CD14-positive monocyte (primary cell): ENCODE measurements at regions not wholly inside any gene's neighbourhood (a gene's known extent, or its start where the extent isn't known, plus 50 kb on each side); places are given as distances from the start of the nearest gene placed in this dataset.
A peak's percentile ranks its signal among the peaks of the same experiment; 100 is the strongest.

Experiments
- DNase-seq, 3 donors: peaks; one replicate each; pipeline ENCODE4 v3.0.0-alpha.2; 2011 to 2022
- H2AFZ ChIP-seq: 2 replicates; pipeline ENCODE4 v1.6.0; 2012; ENCODE audit warnings: mild to moderate bottlenecking, low read depth, low read length, inconsistent platforms; ENCODE audit not compliant: insufficient read depth, poor library complexity, severe bottlenecking
- H3K27ac ChIP-seq, 2 donors: 1 replicate in 1 of 2; 2 replicates in 1 of 2; pipeline ENCODE4 v1.5.1; 2012 to 2013; ENCODE audit warnings: low read length in 2 of 2, control low read depth in 1 of 2, inconsistent platforms in 1 of 2, low read depth in 1 of 2, mild to moderate bottlenecking in 1 of 2
- H3K27me3 ChIP-seq, 2 donors: one replicate each; pipeline versions ENCODE4 v1.6.0 to v1.6.1; 2011 to 2013; ENCODE audit warnings: low read length in 2 of 2; ENCODE audit not compliant: control insufficient read depth in 2 of 2, insufficient read depth in 2 of 2
- H3K36me3 ChIP-seq, 2 donors: replicated peaks in 1 of 2; 1 replicate in 1 of 2; 2 replicates in 1 of 2; pipeline versions ENCODE4 v1.5.1 to v1.6.1; 2012 to 2013; ENCODE audit warnings: low read length in 2 of 2, control low read depth in 1 of 2, inconsistent platforms in 1 of 2, mild to moderate bottlenecking in 1 of 2; ENCODE audit not compliant: insufficient read depth in 2 of 2, control insufficient read depth in 1 of 2
- H3K4me1 ChIP-seq, 2 donors: 1 replicate in 1 of 2; 2 replicates in 1 of 2; pipeline versions ENCODE4 v1.5.1 to v1.6.1; 2012 to 2013; ENCODE audit warnings: low read length in 2 of 2, control low read depth in 1 of 2, inconsistent platforms in 1 of 2, mild to moderate bottlenecking in 1 of 2, moderate library complexity in 1 of 2; ENCODE audit not compliant: insufficient read depth in 2 of 2, control insufficient read depth in 1 of 2
- H3K4me2 ChIP-seq: replicated peaks from 2 replicates; pipeline ENCODE3; 2012; ENCODE audit warnings: low read length, moderate library complexity, mild to moderate bottlenecking; ENCODE audit not compliant: poor library complexity, severe bottlenecking; ENCODE audit errors: extremely low read depth
- H3K4me3 ChIP-seq, 3 experiments: fragments of 200-600 bp in 1 of 3; sonication (generic) in 1 of 3; replicated peaks in 1 of 3; 1 replicate in 2 of 3; 2 replicates in 1 of 3; pipeline ENCODE4 v1.5.1; 2011 to 2013; ENCODE audit warnings: low read length in 3 of 3, mild to moderate bottlenecking in 3 of 3, control low read depth in 2 of 3, low read depth in 2 of 3, inconsistent platforms in 1 of 3, moderate library complexity in 1 of 3
- H3K79me2 ChIP-seq: 2 replicates; pipeline ENCODE4 v1.6.0; 2012; ENCODE audit warnings: mild to moderate bottlenecking, control low read depth, inconsistent platforms, low read length, moderate library complexity; ENCODE audit not compliant: insufficient read depth
- H3K9ac ChIP-seq: 2 replicates; pipeline ENCODE4 v1.6.0; 2017; ENCODE audit warnings: low read length, mild to moderate bottlenecking; ENCODE audit not compliant: insufficient read depth, poor library complexity, severe bottlenecking
- H3K9me3 ChIP-seq, 2 donors: replicated peaks in 1 of 2; 1 replicate in 1 of 2; 2 replicates in 1 of 2; pipeline versions ENCODE4 v1.5.1 to v1.6.1; 2012 to 2013; ENCODE audit warnings: low read length in 2 of 2, control low read depth in 1 of 2; ENCODE audit not compliant: control insufficient read depth in 1 of 2, insufficient read depth in 1 of 2
- H4K20me1 ChIP-seq: 2 replicates; pipeline ENCODE4 v1.6.0; 2012; ENCODE audit warnings: mild to moderate bottlenecking, low read length, control low read depth, moderate library complexity; ENCODE audit not compliant: insufficient read depth
- H3K27ac Mint-ChIP-seq, 7 donors: one replicate each; pipeline ENCODE4 v1.8.0; 2020; ENCODE audit warnings: mild to moderate bottlenecking in 7 of 7, mixed read lengths in 7 of 7, moderate library complexity in 6 of 7, inconsistent platforms in 2 of 7
- H3K27me3 Mint-ChIP-seq, 3 donors: one replicate each; pipeline ENCODE4 v1.8.0; 2021 to 2022; ENCODE audit warnings: low read depth in 3 of 3, mild to moderate bottlenecking in 3 of 3, mixed read lengths in 3 of 3, moderate library complexity in 3 of 3, inconsistent platforms in 1 of 3
- H3K36me3 Mint-ChIP-seq, 2 donors: one replicate each; pipeline ENCODE4 v1.8.0; 2020; ENCODE audit warnings: mixed read lengths in 2 of 2, inconsistent platforms in 1 of 2, mild to moderate bottlenecking in 1 of 2
- H3K4me1 Mint-ChIP-seq: one replicate; pipeline ENCODE4 v1.8.0; 2020; ENCODE audit warnings: mild to moderate bottlenecking, mixed read lengths
- H3K4me3 Mint-ChIP-seq, 2 donors: one replicate each; pipeline ENCODE4 v1.8.0; 2020; ENCODE audit warnings: mild to moderate bottlenecking in 2 of 2, mixed read lengths in 2 of 2, moderate library complexity in 1 of 2
- H3K9me3 Mint-ChIP-seq, 7 donors: one replicate each; pipeline ENCODE4 v1.8.0; 2020 to 2022; ENCODE audit warnings: mixed read lengths in 7 of 7, mild to moderate bottlenecking in 6 of 7, moderate library complexity in 6 of 7, inconsistent platforms in 2 of 7
- WGBS: methylation state at CpG from one replicate; pipeline ENCODE4 v1.1.5; 2013; ENCODE audit warnings: missing lambda C conversion rate; ENCODE audit not compliant: insufficient coverage; 5-methylcytosine and 5-hydroxymethylcytosine counted together
- intact Hi-C, 2 donors: fragments of 100-400 bp; cut with micrococcal nuclease; formaldehyde crosslinking; loops; one replicate each; pipeline versions ENCODE4 v1.15.0 to v1.15.1; 2023
- TF ChIP-seq, protein P1 (sequence below): fragments of 200-600 bp; IDR thresholded peaks from one replicate; pipeline ENCODE4 v1.8.0; 2022; ENCODE audit warnings: antibody characterized with exemption, mild to moderate bottlenecking

DNA sequence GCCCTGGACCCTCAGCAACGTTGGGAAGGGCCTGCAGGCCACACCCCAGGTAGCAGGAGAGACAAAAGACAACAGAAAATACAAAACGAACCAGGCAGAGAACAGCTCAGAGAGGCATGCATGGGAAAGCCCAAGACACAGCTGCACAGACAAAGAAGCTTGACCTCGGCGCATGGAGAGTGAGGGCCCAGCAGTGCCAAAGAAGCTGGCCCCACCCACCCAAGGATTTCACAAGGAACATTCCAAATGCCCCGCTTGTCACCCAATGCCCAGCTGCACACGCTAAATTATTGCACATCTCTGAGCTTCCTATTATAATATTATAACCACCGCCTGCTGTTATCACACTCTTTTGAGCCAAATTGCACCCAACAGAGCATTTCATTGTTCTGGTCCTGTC lies 147.7 kb upstream of the TBL1X start:
- Histone ChIP-seq H3K4me3 (peak overlapping the region in 1 of 3 experiments; percentile 65), H3K4me1 (peaks cover 39 to 45% of the 10 kb centered on the region in 2 donors), H3K27me3 (peaks cover 0 to 3% of the 10 kb centered on the region in 2 donors), H3K27ac (peak overlapping the region; percentile 84 to 89), H4K20me1 (no peaks in the 10 kb centered on the region), H3K36me3 (no peaks in the 10 kb centered on the region), H3K79me2 (no peaks in the 10 kb centered on the region), H3K9ac (no peak overlapping the region), H3K4me2 (peak overlapping the region; percentile 66), H3K9me3 (no peaks in the 10 kb centered on the region), H2AFZ (peak overlapping the region; percentile 9)
- no peaks in the 10 kb centered on the region for H3K36me3 Mint-ChIP-seq
- peak overlapping the region; percentile 86 to 97 (median 95) for H3K27ac Mint-ChIP-seq
- WGBS: 0% methylated on average over 3 of the region's 7 CpGs
- H3K4me3 Mint-ChIP-seq: peak overlapping the region in 1 of 2 donors; percentile 21
- intact Hi-C loops: no loop called here
- H3K27me3 Mint-ChIP-seq: peaks cover 0 to 23% (median 2%) of the 10 kb centered on the region in 3 donors
- H3K9me3 Mint-ChIP-seq: peaks cover 0 to 11% (median 0%) of the 10 kb centered on the region in 7 donors
- peak; percentile 21 to 69 (median 36) for DNase-seq
- H3K4me1 Mint-ChIP-seq: peaks cover 43% of the 10 kb centered on the region
- TF ChIP-seq, protein P1, sequence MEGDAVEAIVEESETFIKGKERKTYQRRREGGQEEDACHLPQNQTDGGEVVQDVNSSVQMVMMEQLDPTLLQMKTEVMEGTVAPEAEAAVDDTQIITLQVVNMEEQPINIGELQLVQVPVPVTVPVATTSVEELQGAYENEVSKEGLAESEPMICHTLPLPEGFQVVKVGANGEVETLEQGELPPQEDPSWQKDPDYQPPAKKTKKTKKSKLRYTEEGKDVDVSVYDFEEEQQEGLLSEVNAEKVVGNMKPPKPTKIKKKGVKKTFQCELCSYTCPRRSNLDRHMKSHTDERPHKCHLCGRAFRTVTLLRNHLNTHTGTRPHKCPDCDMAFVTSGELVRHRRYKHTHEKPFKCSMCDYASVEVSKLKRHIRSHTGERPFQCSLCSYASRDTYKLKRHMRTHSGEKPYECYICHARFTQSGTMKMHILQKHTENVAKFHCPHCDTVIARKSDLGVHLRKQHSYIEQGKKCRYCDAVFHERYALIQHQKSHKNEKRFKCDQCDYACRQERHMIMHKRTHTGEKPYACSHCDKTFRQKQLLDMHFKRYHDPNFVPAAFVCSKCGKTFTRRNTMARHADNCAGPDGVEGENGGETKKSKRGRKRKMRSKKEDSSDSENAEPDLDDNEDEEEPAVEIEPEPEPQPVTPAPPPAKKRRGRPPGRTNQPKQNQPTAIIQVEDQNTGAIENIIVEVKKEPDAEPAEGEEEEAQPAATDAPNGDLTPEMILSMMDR: no peak

DNA sequence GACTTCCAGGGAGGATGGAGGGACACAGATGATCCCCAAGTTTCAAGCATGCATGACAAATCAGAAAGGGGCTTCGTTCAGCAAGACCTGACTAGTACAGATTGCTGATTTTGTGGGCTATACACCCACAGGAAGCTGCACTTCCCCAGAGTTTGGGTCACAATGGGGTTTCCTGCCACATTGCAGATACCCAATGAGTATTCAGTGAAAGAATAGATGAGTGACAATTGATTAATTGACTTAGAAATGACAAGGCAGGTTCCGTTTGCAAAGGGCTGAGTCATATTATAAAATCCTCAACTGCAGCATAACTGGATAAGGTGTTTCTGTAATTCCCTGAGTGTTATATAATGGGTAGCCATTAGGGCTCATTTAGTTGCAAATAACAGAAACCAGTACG lies 146.6 kb upstream of the TBL1X start:
- H3K4me2 ChIP-seq: no peak overlapping the region
- H3K9me3 ChIP-seq: no peaks in the 10 kb centered on the region
- no peaks in the 10 kb centered on the region for H3K36me3 Mint-ChIP-seq
- no peaks in the 10 kb centered on the region for H4K20me1 ChIP-seq
- H3K4me3 ChIP-seq: no peak overlapping the region
- H3K9ac ChIP-seq: no peak overlapping the region
- peaks cover 0 to 9% (median 0%) of the 10 kb centered on the region in 7 donors for H3K9me3 Mint-ChIP-seq
- peaks cover 39 to 45% of the 10 kb centered on the region in 2 donors for H3K4me1 ChIP-seq
- TF ChIP-seq, protein P1: no peak
- no peak overlapping the region for H3K4me3 Mint-ChIP-seq
- H3K79me2 ChIP-seq: no peaks in the 10 kb centered on the region
- WGBS: 0% methylated on average over 1 of the region's 3 CpGs
- no peaks in the 10 kb centered on the region for H3K36me3 ChIP-seq
- DNase-seq: peak in 2 of 3 donors; percentile 6 to 58
- intact Hi-C loops: no loop called here
- H3K4me1 Mint-ChIP-seq: peaks cover 43% of the 10 kb centered on the region
- H3K27ac ChIP-seq: peak overlapping the region in 1 of 2 donors; percentile 84
- peaks cover 0 to 29% (median 2%) of the 10 kb centered on the region in 3 donors for H3K27me3 Mint-ChIP-seq
- peaks cover 0 to 6% of the 10 kb centered on the region in 2 donors for H3K27me3 ChIP-seq
- peak overlapping the region in 5 of 7 donors; percentile 35 to 97 (median 66) for H3K27ac Mint-ChIP-seq
- no peak overlapping the region for H2AFZ ChIP-seq
